ENCODE measurements at regions not wholly inside any gene's neighbourhood (a gene's known extent, or its start where the extent isn't known, plus 50 kb on each side); places are given as distances from the start of the nearest gene placed in this dataset.

- peak; percentile 5 for DNase-seq
These were observed 171.9 kb upstream of the GATA6 start for GRCh38 chr18:21997207-21998143.

- DNase-seq: no peak
These were observed 170.9 kb upstream of the GATA6 start for GRCh38 chr18:21998486-21998885.

GRCh38 chr18:22001912-22002487, 167.4 kb upstream of the GATA6 start:
- no peak for DNase-seq

- DNase-seq: no peak
These were observed 164.1 kb upstream of the GATA6 start for GRCh38 chr18:22005191-22005841.

GRCh38 chr18:22006458-22006857, 162.9 kb upstream of the GATA6 start:
- no peak for DNase-seq

GRCh38 chr18:22009242-22009641, 160.1 kb upstream of the GATA6 start:
- no peak for DNase-seq

- DNase-seq: no peak
These were observed 155.4 kb upstream of the GATA6 start for GRCh38 chr18:22013993-22014392.

- DNase-seq: no peak
These were observed 154.2 kb upstream of the GATA6 start for GRCh38 chr18:22015156-22015555.

GRCh38 chr18:22018366-22018765, 151.0 kb upstream of the GATA6 start:
- DNase-seq: no peak

GRCh38 chr18:22019193-22019592, 150.2 kb upstream of the GATA6 start:
- DNase-seq: no peak

GRCh38 chr18:22020127-22020866, 149.1 kb upstream of the GATA6 start:
- DNase-seq: no peak

- DNase-seq: no peak
These were observed 148.5 kb upstream of the GATA6 start for GRCh38 chr18:22020867-22021370.

GRCh38 chr18:22021701-22022100, 147.7 kb upstream of the GATA6 start:
- DNase-seq: no peak

- no peak for DNase-seq
These were observed 144.5 kb upstream of the GATA6 start for GRCh38 chr18:22024924-22025323.

- no peak for DNase-seq
These were observed 143.0 kb upstream of the GATA6 start for GRCh38 chr18:22026362-22026761.

GRCh38 chr18:22026889-22027288, 142.5 kb upstream of the GATA6 start:
- no peak for DNase-seq

- no peak for DNase-seq
These were observed 137.8 kb upstream of the GATA6 start for GRCh38 chr18:22031611-22032010.

- DNase-seq: no peak
These were observed 136.9 kb upstream of the GATA6 start for GRCh38 chr18:22032392-22032961.

GRCh38 chr18:22033085-22033484, 136.3 kb upstream of the GATA6 start:
- no peak for DNase-seq

GRCh38 chr18:22034276-22034675, 135.1 kb upstream of the GATA6 start:
- DNase-seq: no peak

- no peak for DNase-seq
These were observed 128.9 kb upstream of the GATA6 start for GRCh38 chr18:22040533-22040932.

GRCh38 chr18:22043837-22044236, 125.6 kb upstream of the GATA6 start:
- DNase-seq: no peak

Measured in activated CD4-positive, alpha-beta T cell treated with anti-CD3 and anti-CD28 coated beads for 48 hours (primary cell).